Thyroid gland (tissue), 4 donors: ENCODE measurements at regions not wholly inside any gene's neighbourhood (a gene's known extent, or its start where the extent isn't known, plus 50 kb on each side); places are given as distances from the start of the nearest gene placed in this dataset.

Experiments used
- POLR2A ChIP-seq, 2 donors: fragments of 450-650 bp; IDR thresholded peaks; one replicate each; pipeline ENCODE4 v1.6.1; 2017; ENCODE audit warnings: antibody characterized with exemption in 2 of 2, mild to moderate bottlenecking in 2 of 2, moderate library complexity in 1 of 2
- TF ChIP-seq, protein P1 (sequence below), 6 experiments: fragments of 200-600 bp in 3 of 6; fragments of 450-650 bp in 3 of 6; sonication (generic) in 3 of 6; IDR thresholded peaks; one replicate each; pipeline ENCODE4 v1.5.1; 2016 to 2019; ENCODE audit warnings: antibody characterized with exemption in 6 of 6, mild to moderate bottlenecking in 2 of 6, inconsistent platforms in 1 of 6, moderate library complexity in 1 of 6

- TF ChIP-seq, protein P1, sequence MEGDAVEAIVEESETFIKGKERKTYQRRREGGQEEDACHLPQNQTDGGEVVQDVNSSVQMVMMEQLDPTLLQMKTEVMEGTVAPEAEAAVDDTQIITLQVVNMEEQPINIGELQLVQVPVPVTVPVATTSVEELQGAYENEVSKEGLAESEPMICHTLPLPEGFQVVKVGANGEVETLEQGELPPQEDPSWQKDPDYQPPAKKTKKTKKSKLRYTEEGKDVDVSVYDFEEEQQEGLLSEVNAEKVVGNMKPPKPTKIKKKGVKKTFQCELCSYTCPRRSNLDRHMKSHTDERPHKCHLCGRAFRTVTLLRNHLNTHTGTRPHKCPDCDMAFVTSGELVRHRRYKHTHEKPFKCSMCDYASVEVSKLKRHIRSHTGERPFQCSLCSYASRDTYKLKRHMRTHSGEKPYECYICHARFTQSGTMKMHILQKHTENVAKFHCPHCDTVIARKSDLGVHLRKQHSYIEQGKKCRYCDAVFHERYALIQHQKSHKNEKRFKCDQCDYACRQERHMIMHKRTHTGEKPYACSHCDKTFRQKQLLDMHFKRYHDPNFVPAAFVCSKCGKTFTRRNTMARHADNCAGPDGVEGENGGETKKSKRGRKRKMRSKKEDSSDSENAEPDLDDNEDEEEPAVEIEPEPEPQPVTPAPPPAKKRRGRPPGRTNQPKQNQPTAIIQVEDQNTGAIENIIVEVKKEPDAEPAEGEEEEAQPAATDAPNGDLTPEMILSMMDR (IDR thresholded peaks at IDR 0.05), result no peak
- TF ChIP-seq POLR2A (IDR thresholded peaks at IDR 0.05), result no peak
Measured at GRCh38 chr6:156260815-156261214, 516.4 kb upstream of the ARID1B start.
